Nephron (organoid): ENCODE measurements at regions not wholly inside any gene's neighbourhood (a gene's known extent, or its start where the extent isn't known, plus 50 kb on each side); places are given as distances from the start of the nearest gene placed in this dataset.

Source experiments
- H3K27ac Mint-ChIP-seq, 3 experiments: 2 replicates each; pipeline ENCODE4 v1.8.0; 2020; ENCODE audit warnings: mixed read lengths in 3 of 3, mild to moderate bottlenecking in 2 of 3, moderate library complexity in 1 of 3
- H3K27me3 Mint-ChIP-seq: 2 replicates; pipeline ENCODE4 v1.8.0; 2021; ENCODE audit warnings: low read depth, mild to moderate bottlenecking, moderate library complexity, mixed read lengths
- H3K36me3 Mint-ChIP-seq: 2 replicates; pipeline ENCODE4 v1.8.0; 2020; ENCODE audit warnings: low read depth, mixed read lengths
- H3K4me1 Mint-ChIP-seq: 2 replicates; pipeline ENCODE4 v1.8.0; 2020; ENCODE audit warnings: mixed read lengths
- H3K4me3 Mint-ChIP-seq, 3 experiments: 2 replicates each; pipeline ENCODE4 v1.8.0; 2020; ENCODE audit warnings: mild to moderate bottlenecking in 3 of 3, mixed read lengths in 3 of 3, moderate library complexity in 2 of 3
- H3K9me3 Mint-ChIP-seq: 2 replicates; pipeline ENCODE4 v1.8.0; 2020; ENCODE audit warnings: mixed read lengths
- CTCF ChIP-seq, 3 experiments: fragments of 200-600 bp; sonication (generic); IDR thresholded peaks; one replicate each; pipeline ENCODE4 v1.5.0; 2021; ENCODE audit warnings: antibody characterized with exemption in 3 of 3; ENCODE audit not compliant: unreplicated experiment in 3 of 3

- Mint-ChIP-seq H3K27ac (peak overlapping the region in 1 of 3 experiments; percentile 7), H3K9me3 (peaks cover 4% of the 10 kb centered on the region), H3K27me3 (peaks cover 7% of the 10 kb centered on the region), H3K4me1 (peaks cover 23% of the 10 kb centered on the region), H3K36me3 (no peaks in the 10 kb centered on the region), H3K4me3 (no peak overlapping the region)
- TF ChIP-seq CTCF (IDR thresholded peaks at IDR 0.05; ENCODE audit: unreplicated experiment in 3 of 3) = no peak
Observed at GRCh38 chr5:143618141-143618540, 193.8 kb upstream of the HMHB1 start.

GRCh38 chr5:143614831-143615230, 197.1 kb upstream of the HMHB1 start:
- Mint-ChIP-seq H3K9me3 (peaks cover 16% of the 10 kb centered on the region), H3K27me3 (peaks cover 7% of the 10 kb centered on the region), H3K27ac (no peak overlapping the region), H3K36me3 (no peaks in the 10 kb centered on the region), H3K4me1 (peaks cover 23% of the 10 kb centered on the region), H3K4me3 (no peak overlapping the region)
- TF ChIP-seq CTCF (IDR thresholded peaks at IDR 0.05; ENCODE audit: unreplicated experiment in 3 of 3) = no peak

DNA sequence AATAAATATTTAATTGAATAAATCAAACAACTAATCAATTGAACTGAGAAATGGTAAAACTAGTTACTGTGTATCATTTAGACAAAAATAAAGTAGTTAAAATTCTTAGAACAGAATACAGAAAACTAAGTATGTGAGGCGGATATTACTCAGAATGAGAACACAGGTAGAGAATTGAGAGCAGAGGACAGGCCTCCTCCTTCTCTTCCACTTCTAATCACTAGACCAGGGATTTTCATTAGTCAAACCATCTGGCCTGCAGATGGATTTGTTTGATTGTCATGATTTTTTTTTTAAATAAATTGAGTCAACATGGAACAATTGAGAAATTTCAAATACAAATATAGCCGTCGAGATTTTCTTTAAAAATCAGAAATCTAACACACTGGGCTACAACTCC, 198.6 kb upstream of the HMHB1 start:
- no peak overlapping the region for H3K4me3 Mint-ChIP-seq
- peaks cover 4% of the 10 kb centered on the region for H3K27me3 Mint-ChIP-seq
- no peak for TF ChIP-seq CTCF (IDR thresholded peaks at IDR 0.05; ENCODE audit: unreplicated experiment in 3 of 3)
- no peaks in the 10 kb centered on the region for H3K36me3 Mint-ChIP-seq
- H3K9me3 Mint-ChIP-seq = peaks cover 24% of the 10 kb centered on the region
- H3K4me1 Mint-ChIP-seq = peaks cover 12% of the 10 kb centered on the region
- no peak overlapping the region for H3K27ac Mint-ChIP-seq

GRCh38 chr5:143610946-143611345, 201.0 kb upstream of the HMHB1 start:
- H3K36me3 Mint-ChIP-seq = no peaks in the 10 kb centered on the region
- TF ChIP-seq CTCF (IDR thresholded peaks at IDR 0.05; ENCODE audit: unreplicated experiment in 3 of 3) = no peak
- no peak overlapping the region for H3K27ac Mint-ChIP-seq
- no peak overlapping the region for H3K4me3 Mint-ChIP-seq
- H3K27me3 Mint-ChIP-seq = peaks cover 4% of the 10 kb centered on the region
- H3K9me3 Mint-ChIP-seq = peaks cover 27% of the 10 kb centered on the region
- no peaks in the 10 kb centered on the region for H3K4me1 Mint-ChIP-seq

DNA sequence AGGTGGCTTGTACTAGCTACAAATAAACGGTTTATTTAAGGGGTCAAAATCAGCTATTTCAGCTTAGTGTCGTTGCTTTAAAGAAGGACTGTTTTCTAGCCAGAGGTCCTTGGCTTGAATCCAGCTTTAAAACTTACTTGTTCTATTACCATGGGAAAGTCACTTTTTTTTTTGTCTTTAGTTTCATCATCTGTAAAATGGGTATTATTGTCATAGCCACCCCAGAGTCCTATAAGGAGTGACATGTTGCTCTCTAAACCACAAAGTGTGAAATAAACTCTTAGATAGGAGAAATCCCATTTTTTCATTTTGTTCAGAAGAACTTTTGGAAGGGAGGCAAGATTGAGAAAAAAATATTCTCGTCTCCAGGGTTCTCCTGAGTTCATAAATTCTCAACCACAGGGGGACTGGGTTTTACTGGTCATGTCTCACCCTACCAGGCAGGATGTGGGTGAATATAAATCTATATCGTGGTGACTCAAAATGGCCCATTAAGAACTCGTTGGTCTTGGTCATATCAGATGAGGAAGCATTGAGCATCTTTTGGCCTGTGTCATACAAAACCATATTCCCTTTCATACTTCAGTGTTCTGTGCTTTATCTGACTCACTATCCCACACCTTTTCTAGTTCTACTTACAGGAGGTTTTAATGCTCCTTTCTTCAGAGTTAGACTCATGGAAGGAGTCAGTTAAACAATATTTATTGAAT, 202.7 kb upstream of the NR3C1 start:
- peaks cover 18% of the 10 kb centered on the region for H3K9me3 Mint-ChIP-seq
- no peaks in the 10 kb centered on the region for H3K36me3 Mint-ChIP-seq
- no peaks in the 10 kb centered on the region for H3K27me3 Mint-ChIP-seq
- no peak overlapping the region for H3K4me3 Mint-ChIP-seq
- TF ChIP-seq CTCF (IDR thresholded peaks at IDR 0.05; ENCODE audit: unreplicated experiment in 3 of 3) = no peak
- H3K4me1 Mint-ChIP-seq = no peaks in the 10 kb centered on the region
- H3K27ac Mint-ChIP-seq = no peak overlapping the region

- Mint-ChIP-seq H3K9me3 (peaks cover 18% of the 10 kb centered on the region), H3K4me1 (no peaks in the 10 kb centered on the region), H3K36me3 (no peaks in the 10 kb centered on the region), H3K27ac (no peak overlapping the region), H3K27me3 (no peaks in the 10 kb centered on the region), H3K4me3 (no peak overlapping the region)
- TF ChIP-seq CTCF (IDR thresholded peaks at IDR 0.05; ENCODE audit: unreplicated experiment in 3 of 3) = no peak
Observed at GRCh38 chr5:143605403-143606005, 202.0 kb upstream of the NR3C1 start.
